MV-4-11 (cell line): ENCODE measurements at regions not wholly inside any gene's neighbourhood (a gene's known extent, or its start where the extent isn't known, plus 50 kb on each side); places are given as distances from the start of the nearest gene placed in this dataset.

Source experiments
- DNase-seq: peaks from one replicate; lab custom pipeline; 2025; lab: John Stamatoyannopoulos, UW

DNA sequence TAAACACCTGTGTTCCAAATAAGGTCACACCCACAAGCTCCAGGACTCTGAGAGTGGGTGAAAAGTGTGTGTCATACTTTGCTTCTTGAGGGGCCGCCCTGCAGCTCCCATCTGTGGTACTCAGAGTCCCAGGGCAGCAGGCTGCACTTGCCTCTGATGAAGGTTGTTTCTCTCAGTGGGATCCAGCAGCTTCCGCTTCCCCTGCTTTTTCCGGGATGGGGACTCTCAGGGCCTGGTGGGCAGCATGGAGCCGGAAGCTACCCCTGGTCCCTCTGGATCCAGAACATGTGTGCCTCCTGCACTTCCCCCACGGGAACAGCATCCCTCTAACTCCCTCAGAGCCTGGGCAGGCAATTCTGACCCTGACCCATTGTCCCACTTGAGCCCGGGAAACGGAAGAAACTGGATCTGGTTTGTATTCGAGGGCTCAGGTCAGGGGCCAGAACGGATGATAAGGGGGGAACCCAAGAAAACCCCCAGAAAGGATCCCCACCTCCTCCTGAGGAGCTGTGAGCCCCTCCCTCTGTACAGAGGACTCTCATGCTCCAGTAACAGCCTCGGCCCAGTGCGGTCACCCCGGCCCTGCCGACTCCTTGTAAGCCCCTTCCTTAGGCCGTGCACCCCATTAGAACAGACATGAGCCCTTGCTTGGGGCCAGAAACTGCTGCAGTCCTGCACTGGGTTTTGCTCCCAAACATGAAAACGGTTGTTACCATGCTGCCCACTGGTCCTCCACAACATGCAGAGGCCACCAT is 189.5 kb upstream of the C1orf174 start:
- DNase-seq = no peak

DNA sequence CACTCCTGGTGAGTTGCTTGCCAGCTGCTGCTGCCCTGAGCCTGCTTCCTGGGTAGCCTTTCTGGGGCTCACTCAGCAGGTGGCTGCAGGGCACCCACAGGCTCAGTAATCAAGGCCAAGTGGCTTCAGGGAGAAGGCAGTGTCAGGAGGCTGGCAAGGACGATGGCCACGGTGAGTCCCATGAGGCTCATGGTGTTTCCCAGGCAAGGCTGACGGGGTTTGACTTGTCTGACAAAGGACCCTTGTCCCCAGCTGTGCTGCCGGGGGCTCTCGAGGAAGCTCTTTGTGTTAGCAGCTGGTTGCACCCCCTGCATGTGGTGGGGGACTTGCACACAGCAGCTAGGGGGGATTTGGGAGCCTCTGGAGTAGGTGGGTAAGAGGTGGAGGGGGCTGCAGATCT is 190.5 kb upstream of the C1orf174 start:
- DNase-seq = no peak

DNA sequence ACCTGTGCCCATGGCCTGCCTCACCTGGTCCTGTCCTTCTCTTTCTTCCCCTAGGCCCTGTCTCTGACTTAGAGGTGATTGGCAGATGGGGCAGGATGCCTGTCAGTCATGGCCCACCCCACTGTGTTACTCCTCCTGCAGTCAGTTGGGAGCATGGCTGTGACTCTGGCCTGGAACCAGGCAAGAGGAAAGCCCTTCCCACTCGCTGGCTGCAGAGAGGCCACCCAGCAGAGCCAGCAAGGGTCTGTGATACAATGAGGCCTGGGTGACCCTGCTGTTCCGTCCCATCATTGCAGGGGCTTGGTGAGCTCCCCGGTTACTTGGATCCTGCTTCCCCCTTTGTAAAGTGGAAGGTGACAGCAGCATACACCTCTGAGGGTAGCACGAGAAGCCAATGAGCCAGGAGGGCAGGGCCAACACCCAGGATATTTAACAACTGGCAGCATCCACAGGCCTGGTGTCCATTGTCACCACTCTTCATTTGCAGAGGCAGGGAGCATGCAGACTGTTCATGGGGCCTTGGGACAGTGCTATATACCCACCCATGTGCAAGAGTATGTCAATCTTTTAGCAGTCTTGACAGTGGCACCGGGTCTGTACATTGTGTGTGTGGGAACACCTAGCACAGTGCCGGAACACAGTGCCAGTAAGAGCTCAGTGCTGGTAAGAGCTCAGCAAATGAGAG is 191.0 kb upstream of the C1orf174 start:
- no peak for DNase-seq

DNA sequence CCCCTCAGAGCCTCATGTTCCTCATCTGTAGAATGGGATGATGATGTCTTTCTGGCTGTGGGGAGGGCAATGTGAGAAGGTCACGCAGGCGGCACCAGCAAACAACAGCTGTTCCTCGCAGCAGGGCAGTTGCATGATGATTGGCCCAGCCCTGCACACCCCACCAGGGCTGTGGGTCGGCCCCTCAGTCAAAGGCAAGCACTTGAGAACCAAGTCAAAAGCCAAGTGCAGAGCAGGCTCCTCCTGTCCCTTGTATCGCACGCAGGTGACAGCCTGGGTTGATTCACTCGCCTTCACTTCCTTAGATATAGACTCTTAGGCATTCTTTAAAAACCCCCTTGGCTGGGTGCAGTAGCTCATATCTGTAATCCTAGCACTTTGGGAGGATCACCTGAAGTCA is 191.9 kb upstream of the C1orf174 start:
- no peak for DNase-seq

DNA sequence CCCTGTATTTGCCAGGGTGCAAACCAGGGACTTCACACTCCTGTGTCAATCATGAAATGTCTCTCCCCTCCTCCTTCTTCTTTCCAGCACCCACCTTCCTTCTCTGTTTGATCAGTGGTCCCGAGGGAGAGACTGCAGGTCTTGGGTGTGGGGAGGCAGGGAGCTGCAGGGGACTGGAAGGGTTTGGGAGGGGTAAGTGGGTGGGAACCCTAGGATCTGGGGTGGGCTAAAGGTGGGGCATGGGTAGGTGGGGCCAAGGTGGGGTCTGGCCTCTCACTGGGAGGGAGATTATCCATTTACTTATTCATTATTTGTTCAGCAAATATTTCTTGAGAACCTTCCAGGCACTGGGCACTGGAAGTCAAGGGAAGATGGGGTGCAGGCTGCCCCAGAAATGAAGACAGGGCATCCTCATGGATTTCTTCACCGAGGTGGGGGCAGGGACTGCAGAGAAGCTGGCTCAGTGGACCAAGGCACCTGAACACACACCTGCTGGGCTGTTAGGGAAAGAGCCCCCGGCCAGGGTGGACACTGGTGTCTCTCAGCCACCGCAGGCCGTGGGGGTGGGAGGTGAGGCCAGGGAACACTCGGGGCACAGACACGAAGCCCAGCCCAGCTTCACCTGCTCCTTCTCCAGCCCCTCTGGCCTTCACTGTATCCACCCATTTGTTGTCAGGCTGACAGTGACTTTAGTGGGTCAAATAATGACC is 193.9 kb upstream of the C1orf174 start:
- DNase-seq = no peak

DNA sequence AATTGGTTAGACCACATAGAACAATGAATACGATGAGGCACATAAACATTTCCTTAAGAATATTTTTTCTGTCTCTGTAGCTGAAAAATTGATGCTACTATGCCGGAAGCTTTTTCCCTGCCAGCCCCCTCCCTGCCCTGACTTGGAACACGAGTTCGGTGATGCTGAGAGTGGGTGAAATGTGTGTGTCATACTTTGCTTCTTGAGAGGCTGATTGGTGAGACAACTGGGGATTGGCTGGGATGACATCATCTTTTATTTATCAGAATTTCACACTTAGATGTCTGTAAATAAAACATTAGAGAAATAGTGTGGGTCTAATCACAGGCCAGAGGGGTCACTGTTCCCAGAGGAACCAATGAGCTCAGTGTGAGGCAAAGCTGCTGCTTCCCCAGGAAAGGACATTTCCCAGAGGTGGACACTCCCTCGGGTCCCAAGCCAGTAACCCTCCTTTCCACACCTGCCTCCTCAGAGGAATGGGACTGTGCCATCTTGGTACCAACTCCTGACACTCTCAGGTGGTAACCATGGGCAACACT is 195.4 kb upstream of the C1orf174 start:
- DNase-seq = no peak

DNA sequence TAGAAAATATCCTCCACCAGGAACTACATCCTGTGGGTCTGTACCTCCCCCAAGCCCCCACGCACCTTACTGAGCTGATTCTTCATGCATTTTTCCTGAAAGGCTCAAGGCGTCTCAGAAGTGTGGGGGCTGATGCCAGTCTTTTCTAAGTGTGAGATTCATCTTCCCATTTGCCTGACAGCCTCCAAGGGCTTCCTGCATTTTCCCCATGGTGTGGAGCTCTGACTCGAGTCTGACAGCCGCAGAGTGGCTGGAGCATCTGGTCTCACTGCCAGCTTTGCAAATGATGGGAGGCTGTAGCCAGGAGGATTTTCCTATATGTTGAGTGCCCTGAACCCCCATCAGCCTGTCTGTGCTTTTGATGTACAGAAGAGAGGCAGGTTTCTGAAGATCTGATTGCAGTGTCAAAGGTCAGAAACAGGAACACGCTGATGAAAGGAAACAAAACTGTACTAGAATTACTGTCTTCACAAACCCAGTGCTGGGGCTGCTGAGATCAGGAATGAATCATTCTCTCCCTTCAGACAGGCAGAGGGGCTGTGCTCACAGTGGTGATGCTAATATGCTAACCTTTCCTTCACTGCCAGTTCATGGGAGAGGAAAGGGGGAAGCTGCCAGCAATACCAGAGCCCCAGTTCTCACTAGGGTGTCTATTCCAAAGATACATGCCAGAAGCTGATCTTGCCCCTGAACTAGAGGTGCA is 201.5 kb upstream of the C1orf174 start:
- no peak for DNase-seq

DNA sequence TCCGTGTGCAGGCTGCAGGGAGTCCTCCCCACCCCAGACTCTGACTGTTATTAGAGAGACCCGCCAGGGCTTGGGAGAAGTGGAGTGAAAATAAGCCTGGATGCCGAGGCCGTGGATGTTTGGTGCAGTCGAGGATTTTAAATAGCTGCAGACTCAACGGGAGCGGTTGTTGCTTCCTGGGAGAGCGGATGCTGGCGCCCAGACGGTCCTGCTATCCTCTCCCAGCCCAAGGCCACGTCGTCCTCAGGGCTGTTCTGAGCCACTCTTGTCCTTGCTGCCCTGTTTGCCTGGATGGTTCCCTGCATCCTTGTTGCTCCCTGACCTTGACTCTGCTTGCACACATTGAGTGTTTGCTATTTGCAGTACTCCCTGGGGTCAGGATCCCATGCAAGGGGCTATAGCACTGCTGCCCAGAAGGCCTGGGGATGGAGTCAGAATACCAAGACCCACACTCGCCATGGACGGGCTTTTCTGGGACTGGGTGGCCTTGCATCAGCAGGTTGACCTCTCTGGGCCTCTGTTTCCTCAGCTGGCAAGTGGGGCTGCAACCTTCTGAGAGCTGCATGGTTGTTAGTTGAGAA is 205.3 kb upstream of the C1orf174 start:
- no peak for DNase-seq

DNA sequence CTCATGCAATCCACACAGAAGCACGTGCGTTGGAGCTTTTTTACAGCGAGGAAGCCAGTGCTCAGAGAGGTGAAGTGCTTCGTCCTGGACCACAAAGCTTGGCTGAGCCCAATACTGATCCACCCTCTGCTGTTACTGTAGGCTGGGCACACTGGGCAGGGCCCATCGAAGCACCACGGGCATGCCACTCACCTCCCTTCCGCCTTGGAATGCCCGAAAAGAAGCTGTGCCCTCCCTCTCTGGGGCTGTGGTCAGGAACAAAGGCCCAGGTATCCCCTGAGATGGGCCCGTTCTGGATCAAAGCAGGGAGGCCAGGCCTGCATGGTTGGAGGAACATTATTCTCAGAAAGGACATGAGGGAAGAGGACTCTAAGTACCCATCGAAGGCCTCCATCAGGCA is 206.7 kb upstream of the C1orf174 start:
- no peak for DNase-seq

DNA sequence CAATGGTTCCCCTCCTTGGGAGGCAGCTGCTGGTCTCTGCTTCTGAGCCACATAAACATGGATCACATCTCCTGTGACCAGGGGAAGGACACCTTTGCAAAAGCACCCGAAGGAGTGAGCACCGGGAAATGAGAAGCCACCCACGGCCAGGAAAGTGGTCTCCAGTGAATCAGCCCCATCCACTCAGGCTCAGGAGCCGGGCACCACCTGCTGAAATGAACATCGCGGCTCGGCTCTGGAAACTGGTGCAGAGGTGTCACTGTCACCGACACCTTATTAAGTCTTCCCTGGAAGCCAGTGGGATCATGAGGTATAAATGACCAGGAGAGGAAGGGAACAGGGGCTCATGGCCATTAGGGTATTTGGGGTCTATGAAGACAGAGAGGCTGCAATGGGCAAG is 207.2 kb upstream of the C1orf174 start:
- DNase-seq = no peak

DNA sequence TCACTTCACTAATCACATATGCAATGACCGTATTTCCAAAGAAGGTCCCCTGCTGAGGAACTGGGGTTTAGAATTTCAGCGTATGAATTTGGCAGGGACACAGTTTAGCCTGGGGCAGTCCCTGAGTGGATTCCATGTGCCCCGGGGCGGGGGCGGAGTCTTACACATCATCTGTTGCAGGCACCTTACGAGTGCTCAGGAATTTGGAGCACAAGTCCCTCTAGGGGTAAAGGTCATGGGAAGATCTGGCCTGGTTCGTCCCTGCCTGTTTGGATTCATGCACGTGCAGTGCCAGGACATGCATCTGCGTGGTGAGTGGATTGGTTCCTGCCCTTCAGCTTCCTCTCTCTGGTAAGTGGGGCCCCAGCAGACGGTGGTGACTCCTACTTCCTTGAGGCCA is 208.3 kb upstream of the C1orf174 start:
- DNase-seq = no peak

DNA sequence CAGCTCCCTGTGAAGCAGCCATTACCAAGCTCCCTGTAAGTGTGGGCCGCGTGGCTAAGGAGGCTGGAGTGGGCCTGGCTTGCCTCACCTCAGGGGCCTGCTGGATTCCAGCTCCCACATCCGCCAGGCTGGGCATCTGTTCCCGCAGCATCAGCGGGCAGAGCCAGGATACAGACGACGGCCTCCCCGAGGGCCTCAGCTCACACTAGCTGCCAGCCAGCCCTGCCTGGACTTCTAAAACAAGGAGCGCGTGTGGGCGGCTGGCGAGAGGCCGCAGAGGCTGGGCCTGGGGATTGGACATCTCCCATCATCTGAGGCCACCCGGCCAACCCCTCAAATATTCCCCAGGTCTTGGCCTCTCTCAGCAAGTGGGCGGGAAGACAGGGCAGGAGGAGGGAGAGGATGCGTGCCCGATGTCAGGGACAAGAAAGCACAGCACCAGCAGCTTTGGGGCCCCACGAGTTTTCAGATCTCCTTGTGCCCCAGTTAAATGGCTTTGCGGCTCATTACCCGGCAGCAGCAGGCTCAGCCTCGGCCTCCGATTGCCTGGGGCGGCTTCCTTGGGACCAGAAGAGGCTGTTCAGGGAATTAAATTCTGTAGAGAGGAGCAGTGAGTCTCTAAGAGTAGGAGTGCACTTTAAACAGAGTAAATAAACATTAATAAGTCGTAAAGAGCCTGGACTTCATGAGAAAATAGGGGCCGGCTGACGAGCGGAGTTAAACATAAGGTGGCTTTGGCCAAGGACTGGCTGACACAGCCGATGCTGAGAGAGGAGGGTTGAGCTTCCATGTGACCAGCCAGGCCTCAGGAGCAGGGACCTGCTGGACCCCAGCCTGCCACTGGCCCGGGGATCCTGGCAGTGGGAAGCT is 208.9 kb upstream of the C1orf174 start:
- DNase-seq = no peak

DNA sequence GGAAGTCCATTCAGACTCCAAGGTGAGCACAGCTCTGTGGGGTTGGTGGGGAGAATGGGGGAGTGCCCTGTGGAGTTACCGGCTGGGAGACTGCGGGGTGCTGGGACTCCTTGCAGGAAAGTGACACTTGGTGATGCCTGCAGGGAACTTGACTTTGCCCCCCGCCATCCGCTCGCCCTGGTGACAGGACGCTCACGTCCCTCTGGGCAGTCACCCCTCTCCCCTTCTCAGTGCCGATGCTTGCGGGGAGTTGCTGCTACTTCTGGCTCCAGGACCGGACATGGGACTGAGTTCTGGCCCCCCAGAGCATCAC is 209.5 kb upstream of the C1orf174 start:
- DNase-seq = no peak

DNA sequence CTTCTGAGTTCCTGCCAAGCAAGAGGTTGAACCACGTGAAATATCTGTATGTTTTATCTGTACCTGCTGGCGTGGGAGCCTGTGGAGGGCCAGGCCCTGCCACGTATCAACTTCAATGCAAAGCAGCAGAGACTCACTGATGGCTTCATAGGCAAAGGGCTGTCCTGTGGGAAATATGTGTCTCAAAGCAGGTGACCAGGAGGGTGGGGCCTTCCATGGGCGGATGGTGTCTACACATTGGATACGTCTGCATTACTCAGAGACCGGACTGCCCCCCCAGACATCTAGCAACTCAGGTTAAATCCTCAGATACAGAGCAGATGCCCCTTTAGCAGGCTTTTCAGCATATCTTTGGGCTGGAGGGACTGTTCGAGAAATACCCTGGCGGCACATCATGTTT is 210.8 kb upstream of the C1orf174 start:
- DNase-seq = no peak

DNA sequence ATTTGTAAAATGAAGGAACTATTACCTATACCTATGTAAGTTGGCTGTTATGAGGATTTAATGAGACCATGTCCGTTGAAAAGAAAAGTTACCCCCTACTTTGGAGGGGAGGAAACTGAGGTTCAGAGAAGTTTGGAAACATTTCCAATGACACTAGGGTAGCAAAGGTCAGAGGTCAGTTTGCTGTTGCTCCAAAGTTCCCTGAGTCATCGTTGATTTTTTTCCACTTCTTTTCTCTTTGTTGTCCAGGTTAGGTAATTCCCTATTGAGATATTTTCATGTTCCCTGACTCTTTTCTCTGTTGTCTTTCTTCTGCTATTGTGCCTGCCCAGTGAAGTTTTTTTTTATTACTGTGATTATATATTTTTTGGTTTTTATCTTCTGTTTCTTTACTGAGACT is 213.8 kb upstream of the C1orf174 start:
- no peak for DNase-seq

DNA sequence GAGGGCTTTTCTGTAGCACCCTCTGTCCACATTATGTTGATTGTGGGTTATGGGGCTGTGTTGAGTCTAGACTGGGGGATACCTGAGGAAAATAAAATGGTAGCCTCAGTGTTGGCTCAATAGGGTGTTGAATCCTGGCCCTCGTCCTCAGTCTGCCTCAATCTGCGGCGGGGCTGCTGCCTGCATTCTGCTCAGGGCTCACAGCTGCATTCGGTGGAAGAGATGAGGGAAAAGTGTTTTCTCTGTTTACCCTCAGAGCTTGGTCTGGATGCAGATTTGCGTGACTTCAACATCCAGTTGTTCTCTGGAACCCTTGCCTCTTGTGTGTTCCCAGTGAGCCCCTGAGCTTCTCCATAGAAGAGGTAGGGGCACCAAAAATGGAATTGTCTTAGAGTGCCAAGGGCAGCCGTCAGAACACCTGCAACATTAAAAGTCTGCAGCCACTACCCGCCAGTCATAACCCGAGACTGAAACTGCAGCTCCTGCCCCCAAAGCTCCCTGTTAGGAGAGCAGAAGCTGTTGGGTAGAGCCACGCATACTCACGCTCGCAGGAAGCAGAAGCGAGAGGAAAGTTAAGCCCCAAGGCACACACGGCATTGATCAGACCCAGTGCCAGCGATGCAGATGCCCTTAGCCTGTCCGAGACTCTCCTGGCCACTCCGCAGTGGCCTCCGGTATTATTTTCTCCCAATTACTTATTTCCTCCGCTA is 215.3 kb upstream of the C1orf174 start:
- no peak for DNase-seq

DNA sequence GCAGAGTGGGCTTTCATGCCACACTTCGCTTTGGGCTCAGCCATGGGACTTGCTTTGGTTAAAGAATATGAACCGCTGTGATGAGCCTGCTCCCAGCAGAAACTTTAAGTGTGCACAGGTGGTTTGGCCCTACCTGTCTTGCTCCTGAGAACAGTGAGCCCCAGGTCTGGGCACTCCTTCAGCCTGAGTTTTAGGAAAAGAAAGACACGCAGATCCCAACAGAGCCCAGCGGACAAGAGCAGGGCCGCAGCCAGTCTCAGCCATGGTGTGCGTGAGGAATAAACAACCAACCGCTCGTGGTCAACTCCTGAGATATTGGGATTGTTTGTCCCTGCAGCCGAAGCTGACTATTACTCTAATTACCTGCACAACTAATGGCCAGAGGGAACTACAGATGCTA is 217.1 kb upstream of the C1orf174 start:
- DNase-seq = no peak

DNA sequence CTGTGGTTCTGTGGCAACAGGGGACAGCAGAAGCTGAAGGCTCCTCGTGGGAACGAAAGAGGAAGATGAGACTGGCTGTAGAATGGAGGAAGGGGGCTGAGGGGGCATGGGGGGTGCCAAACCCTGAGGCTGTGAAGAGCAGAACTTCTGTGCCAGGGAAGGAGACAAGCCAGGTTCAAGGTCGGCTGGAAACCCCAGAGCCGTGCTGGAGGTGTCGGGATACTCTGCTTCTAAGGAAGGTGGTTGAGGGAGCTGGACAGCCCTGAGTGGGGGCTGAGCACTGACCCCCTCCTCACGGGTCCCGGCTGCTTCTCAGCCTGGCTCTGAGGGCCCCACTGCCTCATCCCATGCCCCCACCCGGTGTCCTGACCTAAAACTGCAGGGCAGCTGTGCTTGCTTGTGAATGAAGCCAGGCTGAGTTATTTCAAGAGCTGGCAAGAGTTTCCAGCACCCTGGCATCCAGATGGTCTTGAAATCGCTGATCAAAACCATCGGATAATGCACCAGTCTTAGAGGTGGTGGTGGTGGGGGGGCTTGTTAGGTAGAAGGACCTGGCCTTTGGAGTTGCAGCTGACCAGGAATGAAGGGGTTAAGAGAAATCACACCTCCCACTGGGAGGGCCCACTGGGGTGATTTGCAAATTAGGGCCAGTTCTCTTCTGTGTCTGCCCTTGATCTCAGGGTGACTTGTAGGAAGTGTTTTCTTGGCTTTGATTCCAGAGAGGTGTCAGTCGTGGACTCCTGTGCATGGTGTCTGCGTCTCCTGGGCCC is 218.9 kb upstream of the C1orf174 start:
- DNase-seq = no peak

DNA sequence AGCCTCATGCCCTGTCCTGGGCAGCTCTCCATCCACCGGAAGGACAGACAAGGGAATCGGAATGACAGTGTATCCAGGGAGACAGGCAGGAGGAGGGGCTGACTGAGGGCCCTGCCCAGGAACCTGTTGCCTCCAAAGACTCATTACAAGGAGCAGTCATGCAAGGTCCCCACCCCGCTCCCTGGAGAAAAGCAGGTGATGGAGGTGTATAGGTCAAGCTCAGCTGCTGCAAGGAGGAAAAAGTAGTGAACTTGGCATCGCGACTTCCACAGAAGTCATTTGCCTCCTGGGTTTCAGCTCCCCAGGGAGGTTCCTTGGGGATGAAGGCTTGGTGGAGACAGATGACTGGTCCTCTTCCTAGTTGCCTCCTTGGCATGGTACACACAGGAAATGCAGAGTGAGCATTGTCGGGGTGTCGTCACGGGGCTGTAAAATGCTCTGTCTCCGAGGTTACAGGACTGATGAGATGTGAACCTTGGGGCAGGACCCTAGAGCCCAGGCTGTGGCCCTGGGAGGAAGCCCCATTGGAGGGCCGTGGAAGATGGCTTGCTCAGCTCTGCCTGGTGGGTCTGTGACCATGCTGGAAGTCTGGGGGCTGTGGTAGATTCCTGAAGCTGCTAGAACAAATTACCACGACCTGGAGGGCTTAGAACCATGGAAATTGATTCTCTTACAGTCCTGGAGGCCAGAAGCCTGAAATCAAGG is 219.6 kb upstream of the C1orf174 start:
- no peak for DNase-seq
